Spleen (tissue), 11 donors: ENCODE measurements at regions not wholly inside any gene's neighbourhood (a gene's known extent, or its start where the extent isn't known, plus 50 kb on each side); places are given as distances from the start of the nearest gene placed in this dataset.

Source experiments
- DNase-seq: peaks from one replicate; pipeline ENCODE4 v3.0.0-alpha.2; 2020
- H3K27ac ChIP-seq, 8 donors: fragments of 200-600 bp; sonication (generic) in 7 of 8; 1 replicate in 4 of 8; 2 replicates in 4 of 8; pipeline versions ENCODE4 v1.5.0 to v1.8.0; 2016 to 2021; ENCODE audit warnings: inconsistent platforms in 4 of 8, mild to moderate bottlenecking in 4 of 8, moderate library complexity in 1 of 8
- H3K27me3 ChIP-seq, 7 donors: fragments of 200-600 bp; sonication (generic) in 6 of 7; replicated peaks in 1 of 7; 1 replicate in 4 of 7; 2 replicates in 3 of 7; pipeline versions ENCODE4 v1.5.0 to v1.8.0; 2016 to 2021; ENCODE audit warnings: inconsistent platforms in 3 of 7, mild to moderate bottlenecking in 1 of 7
- H3K36me3 ChIP-seq, 6 donors: fragments of 200-600 bp; sonication (generic) in 5 of 6; 1 replicate in 4 of 6; 2 replicates in 2 of 6; pipeline versions ENCODE4 v1.5.0 to v1.8.0; 2016 to 2021; ENCODE audit warnings: inconsistent platforms in 2 of 6
- H3K4me1 ChIP-seq, 6 donors: fragments of 200-600 bp; sonication (generic) in 5 of 6; 1 replicate in 3 of 6; 2 replicates in 3 of 6; pipeline versions ENCODE4 v1.5.0 to v1.8.0; 2016 to 2021; ENCODE audit warnings: inconsistent platforms in 3 of 6
- H3K4me3 ChIP-seq, 8 donors: fragments of 200-600 bp; sonication (generic) in 7 of 8; 1 replicate in 4 of 8; 2 replicates in 4 of 8; pipeline versions ENCODE4 v1.5.0 to v1.8.0; 2016 to 2021; ENCODE audit warnings: inconsistent platforms in 4 of 8, mild to moderate bottlenecking in 4 of 8, moderate library complexity in 2 of 8
- H3K9me3 ChIP-seq, 8 donors: fragments of 200-600 bp; sonication (generic) in 7 of 8; 1 replicate in 4 of 8; 2 replicates in 4 of 8; pipeline versions ENCODE4 v1.5.0 to v1.8.0; 2016 to 2021; ENCODE audit warnings: inconsistent platforms in 4 of 8
- POLR2A ChIP-seq, 3 donors: fragments of 450-650 bp; IDR thresholded peaks; one replicate each; pipeline ENCODE4 v1.5.1; 2017; ENCODE audit warnings: antibody characterized with exemption in 3 of 3, mild to moderate bottlenecking in 1 of 3
- POLR2AphosphoS5 ChIP-seq, 3 donors: sonication (generic); formaldehyde crosslinking; IDR thresholded peaks; one replicate each; pipeline ENCODE4 v1.5.1; 2017; ENCODE audit warnings: antibody characterized with exemption in 3 of 3
- WGBS, 5 donors: extraction: QIAGEN DNeasy Blood & Tissue Kit in 3 of 5; methylation state at CpG; one replicate each; pipeline versions ENCODE4 v1.1.5 to v1.1.7; 2013 to 2018; 5-methylcytosine and 5-hydroxymethylcytosine counted together
- intact Hi-C: fragments of 100-400 bp; cut with DNase I; formaldehyde crosslinking; loops from one replicate; pipeline ENCODE4 v1.15.0; 2023; ENCODE audit warnings: low total_unique reads
- TF ChIP-seq, protein P1 (sequence below), 11 experiments: fragments of 200-600 bp in 7 of 11; fragments of 450-650 bp in 4 of 11; sonication (generic) in 4 of 11; IDR thresholded peaks in 8 of 11; conservative IDR thresholded peaks in 3 of 11; 1 replicate in 7 of 11; 2 replicates in 4 of 11; pipeline versions ENCODE4 v1.4.0 to v1.8.0; 2016 to 2021; ENCODE audit warnings: antibody characterized with exemption in 11 of 11, inconsistent platforms in 4 of 11, mild to moderate bottlenecking in 1 of 11
- donor health status: healthy with polysubstance abuse.
- donor health status: DM: no; HTN: no; CAD: no; lungs with moderate emphysema.
- donor health status: DM: no; HTN: no; CAD: no.
- donor health status: Bipolar disorder and iron deficiency.
- donor health status: healthy.
- donor health status: DM: no; HTN: no; CAD: no.
- donor health status: DM: yes; HTN: yes; CAD: no.

- intact Hi-C loops, result no loop called here
- Histone ChIP-seq H3K36me3 (no peaks in the 10 kb centered on the region), H3K27ac (no peak overlapping the region), H3K9me3 (no peaks in the 10 kb centered on the region), H3K27me3 (peaks cover 0 to 4% (median 0%) of the 10 kb centered on the region in 7 donors), H3K4me1 (peaks cover 0 to 14% (median 7%) of the 10 kb centered on the region in 6 donors), H3K4me3 (no peak overlapping the region)
- WGBS, 5 donors, result 72 to 87% (median 78%) methylated on average over 4 of the region's 4 CpGs
- TF ChIP-seq POLR2A (IDR thresholded peaks at IDR 0.05) (no peak), POLR2AphosphoS5 (IDR thresholded peaks at IDR 0.05) (no peak)
- TF ChIP-seq, protein P1, sequence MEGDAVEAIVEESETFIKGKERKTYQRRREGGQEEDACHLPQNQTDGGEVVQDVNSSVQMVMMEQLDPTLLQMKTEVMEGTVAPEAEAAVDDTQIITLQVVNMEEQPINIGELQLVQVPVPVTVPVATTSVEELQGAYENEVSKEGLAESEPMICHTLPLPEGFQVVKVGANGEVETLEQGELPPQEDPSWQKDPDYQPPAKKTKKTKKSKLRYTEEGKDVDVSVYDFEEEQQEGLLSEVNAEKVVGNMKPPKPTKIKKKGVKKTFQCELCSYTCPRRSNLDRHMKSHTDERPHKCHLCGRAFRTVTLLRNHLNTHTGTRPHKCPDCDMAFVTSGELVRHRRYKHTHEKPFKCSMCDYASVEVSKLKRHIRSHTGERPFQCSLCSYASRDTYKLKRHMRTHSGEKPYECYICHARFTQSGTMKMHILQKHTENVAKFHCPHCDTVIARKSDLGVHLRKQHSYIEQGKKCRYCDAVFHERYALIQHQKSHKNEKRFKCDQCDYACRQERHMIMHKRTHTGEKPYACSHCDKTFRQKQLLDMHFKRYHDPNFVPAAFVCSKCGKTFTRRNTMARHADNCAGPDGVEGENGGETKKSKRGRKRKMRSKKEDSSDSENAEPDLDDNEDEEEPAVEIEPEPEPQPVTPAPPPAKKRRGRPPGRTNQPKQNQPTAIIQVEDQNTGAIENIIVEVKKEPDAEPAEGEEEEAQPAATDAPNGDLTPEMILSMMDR (IDR thresholded peaks at IDR 0.05 in 8 of 11, conservative IDR thresholded peaks at IDR 0.05 in 3 of 11), result no peak
- DNase-seq, result no peak
Measured at GRCh38 chr6:164104432-164104831, 689.9 kb downstream of the QKI start.

DNA sequence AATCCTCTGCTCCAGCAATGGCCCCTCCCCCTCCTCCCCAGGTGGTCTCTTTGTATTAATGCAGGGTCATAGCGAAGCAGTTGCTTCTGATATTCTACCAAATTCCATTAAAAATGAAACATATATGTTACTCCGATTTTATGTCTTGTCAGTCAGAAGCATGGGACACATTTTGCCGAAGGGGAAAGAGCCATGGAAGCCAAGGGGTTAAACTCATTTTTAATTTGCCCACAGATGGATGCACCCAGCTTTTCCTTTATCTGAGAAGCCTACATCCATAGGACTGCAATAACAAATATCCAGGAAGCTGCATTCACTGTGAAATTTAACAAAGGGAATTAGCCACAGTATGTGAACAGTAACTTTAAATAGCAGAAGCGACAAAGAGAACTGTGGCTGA, 688.2 kb downstream of the QKI start:
- H3K4me1 ChIP-seq, result peaks cover 0 to 7% (median 0%) of the 10 kb centered on the region in 6 donors

DNA sequence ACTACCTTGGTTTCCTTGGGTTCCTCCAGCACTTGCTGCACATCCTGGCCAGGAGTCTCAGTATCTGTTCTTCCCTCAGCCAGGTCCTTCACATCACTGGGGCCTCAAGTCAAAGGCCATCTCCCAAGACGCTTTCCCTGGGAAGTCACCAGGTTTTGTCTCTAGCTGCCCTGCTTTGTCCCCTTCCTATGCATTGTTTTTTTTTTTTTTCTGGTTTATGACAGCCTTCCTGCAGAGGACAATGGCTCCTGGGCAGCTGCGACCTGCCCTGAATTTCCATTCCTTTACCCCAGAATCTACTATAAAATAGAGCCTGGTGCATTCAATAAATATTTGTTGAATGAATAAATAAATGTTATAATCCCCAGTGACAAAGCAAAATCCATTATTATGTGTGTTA, 687.3 kb downstream of the QKI start:
- no peak overlapping the region for H3K4me3 ChIP-seq
- peaks cover 0 to 10% (median 0%) of the 10 kb centered on the region in 6 donors for H3K4me1 ChIP-seq
- no peaks in the 10 kb centered on the region for H3K36me3 ChIP-seq
- TF ChIP-seq, protein P1 (IDR thresholded peaks at IDR 0.05 in 8 of 11, conservative IDR thresholded peaks at IDR 0.05 in 3 of 11), result no peak
- TF ChIP-seq POLR2AphosphoS5 (IDR thresholded peaks at IDR 0.05) (no peak), POLR2A (IDR thresholded peaks at IDR 0.05) (no peak)
- DNase-seq, result no peak
- intact Hi-C loops, result no loop called here
- no peak overlapping the region for H3K27ac ChIP-seq
- H3K27me3 ChIP-seq, result no peaks in the 10 kb centered on the region
- H3K9me3 ChIP-seq, result no peaks in the 10 kb centered on the region
- 72 to 81% (median 75%) methylated on average over 2 of the region's 2 CpGs for WGBS, 5 donors

More for the DNA sequence above, 688.2 kb downstream of the QKI start:
- intact Hi-C loops, result no loop called here
- no peaks in the 10 kb centered on the region for H3K9me3 ChIP-seq
- 67 to 93% (median 79%) methylated on average over 4 of the region's 4 CpGs for WGBS, 5 donors
- no peak overlapping the region for H3K4me3 ChIP-seq
- TF ChIP-seq, protein P1 (IDR thresholded peaks at IDR 0.05 in 8 of 11, conservative IDR thresholded peaks at IDR 0.05 in 3 of 11), result no peak
- TF ChIP-seq POLR2AphosphoS5 (IDR thresholded peaks at IDR 0.05), result no peak
- TF ChIP-seq POLR2A (IDR thresholded peaks at IDR 0.05), result no peak
- DNase-seq, result no peak
- H3K27ac ChIP-seq, result no peak overlapping the region
- no peaks in the 10 kb centered on the region for H3K27me3 ChIP-seq
- H3K36me3 ChIP-seq, result no peaks in the 10 kb centered on the region

DNA sequence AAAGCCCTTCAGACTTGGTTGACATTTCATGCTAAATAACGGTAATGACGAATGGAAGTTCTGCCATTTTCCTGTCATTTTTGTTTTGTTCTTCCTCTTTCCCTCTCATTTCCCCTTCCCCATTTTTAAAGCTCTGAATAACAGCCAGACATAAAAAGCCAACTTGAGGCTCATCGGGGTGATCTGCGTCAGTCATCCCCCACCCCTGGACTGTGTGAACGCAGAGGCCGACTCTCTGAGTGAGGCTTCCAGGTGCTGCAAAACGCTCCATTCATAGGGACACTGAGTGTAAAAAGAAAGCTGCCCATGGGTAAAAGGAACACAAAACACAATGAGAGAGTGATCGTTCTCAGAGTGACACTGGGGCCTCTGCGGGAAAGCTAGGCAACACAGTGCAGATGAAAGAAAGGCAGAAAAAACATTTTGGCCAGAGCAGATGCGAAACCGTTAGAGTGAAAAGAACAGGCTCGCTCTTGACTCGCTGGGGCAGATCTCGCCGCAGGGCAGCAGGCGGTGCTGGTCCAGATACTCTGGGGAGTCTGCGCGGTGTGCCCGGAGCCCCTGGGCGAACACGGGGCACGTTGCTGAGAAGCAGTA, 684.8 kb downstream of the QKI start:
- TF ChIP-seq POLR2AphosphoS5 (IDR thresholded peaks at IDR 0.05) (no peak), POLR2A (IDR thresholded peaks at IDR 0.05) (no peak)
- TF ChIP-seq, protein P1 (IDR thresholded peaks at IDR 0.05 in 8 of 11, conservative IDR thresholded peaks at IDR 0.05 in 3 of 11), result no peak
- Histone ChIP-seq H3K36me3 (no peaks in the 10 kb centered on the region), H3K4me1 (peaks cover 0 to 10% (median 0%) of the 10 kb centered on the region in 6 donors), H3K27ac (no peak overlapping the region), H3K4me3 (no peak overlapping the region), H3K27me3 (no peaks in the 10 kb centered on the region), H3K9me3 (no peaks in the 10 kb centered on the region)
- WGBS, 5 donors, result 87 to 95% (median 93%) methylated on average over 22 of the region's 22 CpGs
- DNase-seq, result no peak
- intact Hi-C loops, result no loop called here
